Natural killer cell (primary cell): ENCODE measurements at regions not wholly inside any gene's neighbourhood (a gene's known extent, or its start where the extent isn't known, plus 50 kb on each side); places are given as distances from the start of the nearest gene placed in this dataset.

Source experiments
- ATAC-seq, 3 donors: fragments of 150-1000 bp in 2 of 3; fragments of 200-7000 bp in 1 of 3; cut with Tn5 transposase; 1 replicate in 1 of 3; 2 replicates in 2 of 3; pipeline ENCODE4 v1.10.0; 2021; ENCODE audit warnings: mild to moderate bottlenecking in 2 of 3, moderate library complexity in 2 of 3
- DNase-seq, 2 donors: peaks; one replicate each; pipeline versions ENCODE4 v3.0.0 to v3.0.0-alpha.2; 2013 to 2021; ENCODE audit warnings: mixed read lengths in 1 of 2
- H3K27ac ChIP-seq: one replicate; pipeline ENCODE4 v1.5.1; 2013; ENCODE audit warnings: mild to moderate bottlenecking, low read length
- H3K27me3 ChIP-seq: one replicate; pipeline ENCODE4 v1.6.1; 2013; ENCODE audit warnings: low read length; ENCODE audit not compliant: control insufficient read depth, insufficient read depth
- H3K36me3 ChIP-seq: one replicate; pipeline ENCODE4 v1.6.1; 2013; ENCODE audit warnings: low read length; ENCODE audit not compliant: control insufficient read depth, insufficient read depth
- H3K4me1 ChIP-seq: one replicate; pipeline ENCODE4 v1.6.1; 2013; ENCODE audit warnings: low read length; ENCODE audit not compliant: control insufficient read depth, insufficient read depth
- H3K4me3 ChIP-seq: one replicate; pipeline ENCODE4 v1.5.1; 2013; ENCODE audit warnings: low read length
- H3K9me3 ChIP-seq: one replicate; pipeline ENCODE4 v1.6.1; 2013; ENCODE audit warnings: low read length; ENCODE audit not compliant: control insufficient read depth, insufficient read depth
- H3K27ac Mint-ChIP-seq, 2 donors: one replicate each; pipeline ENCODE4 v1.8.0; 2022; ENCODE audit warnings: mild to moderate bottlenecking in 2 of 2, mixed read lengths in 2 of 2, moderate library complexity in 1 of 2
- H3K27me3 Mint-ChIP-seq, 2 donors: one replicate each; pipeline ENCODE4 v1.8.0; 2022; ENCODE audit warnings: low read depth in 2 of 2, mixed read lengths in 2 of 2
- H3K36me3 Mint-ChIP-seq: one replicate; pipeline ENCODE4 v1.8.0; 2022; ENCODE audit warnings: mixed read lengths
- H3K4me1 Mint-ChIP-seq, 2 donors: one replicate each; pipeline ENCODE4 v1.8.0; 2022; ENCODE audit warnings: mixed read lengths in 2 of 2
- H3K4me3 Mint-ChIP-seq: one replicate; pipeline ENCODE4 v1.8.0; 2022; ENCODE audit warnings: mild to moderate bottlenecking, moderate library complexity, mixed read lengths
- H3K9me3 Mint-ChIP-seq, 2 donors: one replicate each; pipeline ENCODE4 v1.8.0; 2022; ENCODE audit warnings: mixed read lengths in 2 of 2
- CTCF ChIP-seq: fragments of 200-600 bp; IDR thresholded peaks from one replicate; pipeline ENCODE4 v1.8.0; 2022; ENCODE audit warnings: antibody characterized with exemption
- WGBS: methylation state at CpG from one replicate; pipeline ENCODE4 v1.1.7; 2013; ENCODE audit warnings: missing lambda C conversion rate; ENCODE audit not compliant: insufficient coverage; 5-methylcytosine and 5-hydroxymethylcytosine counted together
- intact Hi-C: fragments of 100-400 bp; cut with micrococcal nuclease; formaldehyde crosslinking; loops from one replicate; pipeline ENCODE4 v1.14.2; 2022

- Histone ChIP-seq H3K27ac (no peak overlapping the region), H3K9me3 (no peaks in the 10 kb centered on the region), H3K27me3 (no peaks in the 10 kb centered on the region), H3K4me1 (no peaks in the 10 kb centered on the region), H3K36me3 (no peaks in the 10 kb centered on the region), H3K4me3 (no peak overlapping the region)
- Mint-ChIP-seq H3K4me3 (no peak overlapping the region), H3K27ac (no peak overlapping the region), H3K4me1 (no peaks in the 10 kb centered on the region), H3K27me3 (peaks cover 6 to 25% of the 10 kb centered on the region in 2 donors), H3K36me3 (peaks cover 1% of the 10 kb centered on the region), H3K9me3 (no peaks in the 10 kb centered on the region)
- WGBS = 92% methylated on average over 1 of the region's 2 CpGs
- ATAC-seq = no peak
- TF ChIP-seq CTCF = no peak
- DNase-seq = no peak
- intact Hi-C loops = no loop called here
Observed at GRCh38 chr2:12231288-12231687, 484.9 kb downstream of the LPIN1 start.

GRCh38 chr2:12232876-12233275 is 483.9 kb upstream of the TRIB2 start:
- TF ChIP-seq CTCF = no peak
- no peak overlapping the region for H3K4me3 ChIP-seq
- intact Hi-C loops = no loop called here
- Mint-ChIP-seq H3K27ac (no peak overlapping the region), H3K4me3 (no peak overlapping the region), H3K4me1 (no peaks in the 10 kb centered on the region), H3K9me3 (no peaks in the 10 kb centered on the region), H3K27me3 (peaks cover 6 to 31% of the 10 kb centered on the region in 2 donors), H3K36me3 (peaks cover 8% of the 10 kb centered on the region)
- no peak overlapping the region for H3K27ac ChIP-seq
- no peaks in the 10 kb centered on the region for H3K36me3 ChIP-seq
- no peaks in the 10 kb centered on the region for H3K9me3 ChIP-seq
- 82% methylated on average over 3 of the region's 3 CpGs for WGBS
- no peaks in the 10 kb centered on the region for H3K4me1 ChIP-seq
- DNase-seq (no peak), ATAC-seq (no peak)
- no peaks in the 10 kb centered on the region for H3K27me3 ChIP-seq

- Mint-ChIP-seq H3K27ac (no peak overlapping the region), H3K9me3 (no peaks in the 10 kb centered on the region), H3K36me3 (peaks cover 8% of the 10 kb centered on the region), H3K27me3 (peaks cover 4 to 24% of the 10 kb centered on the region in 2 donors), H3K4me1 (no peaks in the 10 kb centered on the region), H3K4me3 (no peak overlapping the region)
- DNase-seq (no peak), ATAC-seq (no peak)
- Histone ChIP-seq H3K27me3 (no peaks in the 10 kb centered on the region), H3K4me3 (no peak overlapping the region), H3K9me3 (no peaks in the 10 kb centered on the region), H3K27ac (no peak overlapping the region), H3K4me1 (no peaks in the 10 kb centered on the region), H3K36me3 (no peaks in the 10 kb centered on the region)
- intact Hi-C loops = no loop called here
- no peak for TF ChIP-seq CTCF
- 69% methylated on average over 4 of the region's 4 CpGs for WGBS
Observed at GRCh38 chr2:12236136-12236844, 480.4 kb upstream of the TRIB2 start.

- no peaks in the 10 kb centered on the region for H3K4me1 Mint-ChIP-seq
- H3K4me3 Mint-ChIP-seq = no peak overlapping the region
- H3K36me3 Mint-ChIP-seq = peaks cover 8% of the 10 kb centered on the region
- H3K4me1 ChIP-seq = no peaks in the 10 kb centered on the region
- no peak for TF ChIP-seq CTCF
- no peaks in the 10 kb centered on the region for H3K27me3 ChIP-seq
- H3K9me3 ChIP-seq = no peaks in the 10 kb centered on the region
- no peak for ATAC-seq
- H3K27ac Mint-ChIP-seq = no peak overlapping the region
- no peak overlapping the region for H3K27ac ChIP-seq
- intact Hi-C loops = no loop called here
- H3K4me3 ChIP-seq = no peak overlapping the region
- peaks cover 7 to 43% of the 10 kb centered on the region in 2 donors for H3K27me3 Mint-ChIP-seq
- H3K36me3 ChIP-seq = no peaks in the 10 kb centered on the region
- no peak for DNase-seq
- no peaks in the 10 kb centered on the region for H3K9me3 Mint-ChIP-seq
Observed at GRCh38 chr2:12240206-12240605, 476.5 kb upstream of the TRIB2 start.
